WTC11 (cell line): ENCODE measurements at regions not wholly inside any gene's neighbourhood (a gene's known extent, or its start where the extent isn't known, plus 50 kb on each side); places are given as distances from the start of the nearest gene placed in this dataset.

Source experiments
- ATAC-seq: fragments of 200-7000 bp; cut with Tn5 transposase; 2 replicates; pipeline ENCODE4 v1.10.0; 2021; ENCODE audit warnings: mild to moderate bottlenecking, moderate library complexity
- CTCF ChIA-PET: fragments of 300-600 bp; sonication (Branson Sonifier 250); formaldehyde crosslinking; loops from one replicate; lab custom pipeline; 2021; ENCODE audit warnings: antibody characterized with exemption; lab: Charles Lee
- POLR2A ChIA-PET: fragments of 350-600 bp; sonication (Branson Sonifier 250); formaldehyde crosslinking; loops from one replicate; lab custom pipeline; 2021; ENCODE audit warnings: antibody characterized with exemption; lab: Charles Lee
- DNase-seq: peaks from one replicate; pipeline ENCODE4 v3.0.0; 2021; ENCODE audit warnings: low spot score
- H3K27ac Mint-ChIP-seq: 2 replicates; pipeline ENCODE4 v1.8.0; 2021; ENCODE audit warnings: mixed read lengths
- H3K27me3 Mint-ChIP-seq: 2 replicates; pipeline ENCODE4 v1.8.0; 2021; ENCODE audit warnings: low read depth, mild to moderate bottlenecking, moderate library complexity, mixed read lengths
- H3K36me3 Mint-ChIP-seq: 2 replicates; pipeline ENCODE4 v1.8.0; 2021; ENCODE audit warnings: mixed read lengths
- H3K4me1 Mint-ChIP-seq: 2 replicates; pipeline ENCODE4 v1.8.0; 2022; ENCODE audit warnings: mixed read lengths
- H3K4me3 Mint-ChIP-seq: 2 replicates; pipeline ENCODE4 v1.8.0; 2021; ENCODE audit warnings: mild to moderate bottlenecking, moderate library complexity, mixed read lengths
- H3K9me3 Mint-ChIP-seq: 2 replicates; pipeline ENCODE4 v1.8.0; 2021; ENCODE audit warnings: mixed read lengths
- ATF1 ChIP-seq: sonication (generic); formaldehyde crosslinking; IDR thresholded peaks from 2 replicates; pipeline ENCODE4 v1.8.1; 2023; ENCODE audit warnings: mild to moderate bottlenecking, moderate library complexity, missing genetic modification reagents
- CBFB ChIP-seq: sonication (generic); formaldehyde crosslinking; IDR thresholded peaks from 2 replicates; pipeline ENCODE4 v1.8.1; 2022; ENCODE audit warnings: mild to moderate bottlenecking, low read depth, missing genetic modification reagents
- CREM ChIP-seq: sonication (generic); formaldehyde crosslinking; IDR thresholded peaks from 2 replicates; pipeline ENCODE4 v1.8.1; 2022; ENCODE audit warnings: mild to moderate bottlenecking, missing genetic modification reagents, moderate library complexity
- ETV6 ChIP-seq: sonication (generic); formaldehyde crosslinking; IDR thresholded peaks from 2 replicates; pipeline ENCODE4 v1.8.1; 2022; ENCODE audit warnings: mild to moderate bottlenecking, missing genetic modification reagents
- GRHL2 ChIP-seq: fragments of 250-450 bp; sonication (Bioruptor Pico); IDR thresholded peaks from 2 replicates; pipeline ENCODE4 v1.8.0; 2022; ENCODE audit warnings: mild to moderate bottlenecking, moderate library complexity; ENCODE audit not compliant: insufficient replicate concordance, severe bottlenecking
- KAT7 ChIP-seq: sonication (generic); formaldehyde crosslinking; IDR thresholded peaks from 2 replicates; pipeline ENCODE4 v1.8.1; 2023; ENCODE audit warnings: missing genetic modification reagents, mild to moderate bottlenecking, borderline replicate concordance
- NFE2L1 ChIP-seq: sonication (generic); formaldehyde crosslinking; IDR thresholded peaks from 2 replicates; pipeline ENCODE4 v1.8.1; 2023; ENCODE audit warnings: missing genetic modification reagents
- OVOL2 ChIP-seq: fragments of 250-450 bp; sonication (Bioruptor Pico); IDR thresholded peaks from 2 replicates; pipeline ENCODE4 v1.9.0; 2021; ENCODE audit warnings: mild to moderate bottlenecking, borderline replicate concordance
- RORB ChIP-seq: fragments of 250-450 bp; sonication (Bioruptor Pico); IDR thresholded peaks from 2 replicates; pipeline ENCODE4 v1.9.0; 2021; ENCODE audit warnings: mild to moderate bottlenecking
- SOX15 ChIP-seq: fragments of 250-450 bp; sonication (Bioruptor Pico); IDR thresholded peaks from 2 replicates; pipeline ENCODE4 v1.9.0; 2021; ENCODE audit warnings: mild to moderate bottlenecking
- TEAD4 ChIP-seq: sonication (generic); formaldehyde crosslinking; IDR thresholded peaks from 2 replicates; pipeline ENCODE4 v1.8.0; 2022; ENCODE audit warnings: mild to moderate bottlenecking, missing genetic modification reagents
- TP53 ChIP-seq: sonication (generic); formaldehyde crosslinking; IDR thresholded peaks from 2 replicates; pipeline ENCODE4 v1.8.1; 2023; ENCODE audit warnings: mild to moderate bottlenecking, missing genetic modification reagents
- ZNF671 ChIP-seq: fragments of 250-450 bp; sonication (Bioruptor Pico); IDR thresholded peaks from 2 replicates; pipeline ENCODE4 v1.8.0; 2021; ENCODE audit warnings: mild to moderate bottlenecking
- TF ChIP-seq, protein P1 (sequence below): sonication (generic); formaldehyde crosslinking; IDR thresholded peaks from 2 replicates; pipeline ENCODE4 v1.8.1; 2022; ENCODE audit warnings: low read depth, mild to moderate bottlenecking, moderate library complexity, missing genetic modification reagents, borderline replicate concordance
- TF ChIP-seq, protein P2 (sequence below): fragments of 250-450 bp; sonication (Bioruptor Pico); conservative IDR thresholded peaks from 2 replicates; pipeline ENCODE4 v1.9.0; 2021; ENCODE audit warnings: mild to moderate bottlenecking
- TF ChIP-seq, protein P3 (sequence below): fragments of 250-450 bp; sonication (Bioruptor Pico); IDR thresholded peaks from 2 replicates; pipeline ENCODE4 v1.9.0; 2021; ENCODE audit warnings: mild to moderate bottlenecking
- TF ChIP-seq, protein P4 (sequence below): sonication (generic); formaldehyde crosslinking; conservative IDR thresholded peaks from 2 replicates; pipeline ENCODE4 v1.8.1; 2022; ENCODE audit warnings: mild to moderate bottlenecking, missing genetic modification reagents
- TF ChIP-seq, protein P5 (sequence below): sonication (generic); formaldehyde crosslinking; IDR thresholded peaks from 2 replicates; pipeline ENCODE4 v1.8.1; 2023; ENCODE audit warnings: mild to moderate bottlenecking, missing genetic modification reagents, moderate library complexity

DNA sequence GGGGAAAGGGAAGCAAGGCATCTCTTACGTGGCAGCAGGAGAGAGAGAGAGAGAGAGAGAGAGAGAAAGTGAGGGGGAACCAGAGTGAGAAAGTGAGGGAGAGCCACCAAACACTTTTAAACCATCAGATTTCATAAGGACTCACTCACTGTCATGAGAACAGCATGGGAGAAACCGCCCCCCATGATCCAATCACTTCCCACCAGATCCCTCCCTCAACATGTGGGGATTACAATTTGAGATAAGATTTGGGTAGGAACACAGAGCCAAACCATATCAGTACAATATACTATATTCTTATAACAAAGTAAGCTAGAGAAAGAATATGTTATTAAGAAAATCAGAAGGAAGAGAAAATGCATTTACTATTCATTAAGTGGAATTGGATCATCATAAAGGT, 53.7 kb upstream of the PLXNC1 start:
- no peak for TF ChIP-seq ZNF671
- DNase-seq (no peak), ATAC-seq (no peak)
- peaks cover 3% of the 10 kb centered on the region; the same call in 1 of the 2 replicates for H3K27me3 Mint-ChIP-seq
- no peaks in the 10 kb centered on the region for H3K4me1 Mint-ChIP-seq
- CTCF ChIA-PET, result no interaction called here
- H3K4me3 Mint-ChIP-seq, result no peak overlapping the region
- H3K9me3 Mint-ChIP-seq, result no peaks in the 10 kb centered on the region
- POLR2A ChIA-PET, result no interaction called here
- no peaks in the 10 kb centered on the region for H3K36me3 Mint-ChIP-seq
- no peak overlapping the region for H3K27ac Mint-ChIP-seq

DNA sequence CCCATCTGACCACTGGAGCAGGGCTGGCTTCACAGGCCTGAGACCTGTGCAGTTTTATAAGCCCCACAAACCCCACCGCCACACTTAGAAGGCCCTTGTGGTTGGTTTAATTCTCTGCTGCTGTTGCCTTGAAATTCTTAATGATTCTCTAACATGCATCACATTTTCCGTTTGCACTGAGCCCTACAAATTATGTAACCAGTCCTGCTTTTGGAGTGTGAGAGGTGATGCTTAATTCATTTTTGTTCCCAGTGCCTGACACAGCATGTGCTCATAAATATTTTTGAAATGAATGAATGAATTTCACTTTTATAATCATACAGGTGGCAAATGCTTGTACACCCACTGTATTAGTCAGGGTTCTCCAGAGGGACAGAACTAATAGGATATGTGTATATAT, 52.8 kb upstream of the PLXNC1 start:
- no peak for TF ChIP-seq NFE2L1 (CRISPR knock-in tag)
- TF ChIP-seq, protein P1, sequence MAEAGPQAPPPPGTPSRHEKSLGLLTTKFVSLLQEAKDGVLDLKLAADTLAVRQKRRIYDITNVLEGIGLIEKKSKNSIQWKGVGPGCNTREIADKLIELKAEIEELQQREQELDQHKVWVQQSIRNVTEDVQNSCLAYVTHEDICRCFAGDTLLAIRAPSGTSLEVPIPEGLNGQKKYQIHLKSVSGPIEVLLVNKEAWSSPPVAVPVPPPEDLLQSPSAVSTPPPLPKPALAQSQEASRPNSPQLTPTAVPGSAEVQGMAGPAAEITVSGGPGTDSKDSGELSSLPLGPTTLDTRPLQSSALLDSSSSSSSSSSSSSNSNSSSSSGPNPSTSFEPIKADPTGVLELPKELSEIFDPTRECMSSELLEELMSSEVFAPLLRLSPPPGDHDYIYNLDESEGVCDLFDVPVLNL (CRISPR knock-in tag), result no peak
- TF ChIP-seq CREM, result no peak
- Mint-ChIP-seq H3K27ac (no peak overlapping the region), H3K36me3 (no peaks in the 10 kb centered on the region), H3K4me1 (no peaks in the 10 kb centered on the region), H3K9me3 (no peaks in the 10 kb centered on the region), H3K27me3 (peaks cover 8% of the 10 kb centered on the region; the same call in 1 of the 2 replicates), H3K4me3 (no peak overlapping the region)
- DNase-seq (no peak), ATAC-seq (no peak)
- ChIA-PET POLR2A (no interaction called here), CTCF (no interaction called here)

DNA sequence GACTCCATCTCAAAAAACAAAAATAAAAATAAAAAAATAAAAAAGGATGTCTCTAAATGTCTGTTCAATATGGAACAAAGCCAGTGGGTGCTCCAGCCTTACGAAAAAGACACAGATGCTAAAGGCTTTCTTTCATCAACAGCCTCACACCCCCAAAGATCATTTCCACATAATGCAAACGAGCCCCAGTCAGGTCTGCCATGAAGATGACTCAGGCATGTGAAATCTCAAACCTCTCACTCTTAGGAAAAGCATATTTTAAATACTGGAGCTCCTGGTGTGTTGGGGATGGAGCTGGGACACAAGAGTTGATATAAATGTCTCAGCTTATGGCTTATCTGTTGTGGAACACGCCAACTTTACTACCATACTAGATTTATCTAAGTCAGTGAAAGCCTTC, 49.9 kb upstream of the PLXNC1 start:
- CTCF ChIA-PET, result interaction anchor here (0.7 kb wide), 1 partner anchor 528 kb away, joined by 3 read pairs; no protein-coding TSS in a partner anchor
- Mint-ChIP-seq H3K9me3 (no peaks in the 10 kb centered on the region), H3K36me3 (no peaks in the 10 kb centered on the region), H3K4me1 (peaks cover 9% of the 10 kb centered on the region), H3K27ac (no peak overlapping the region), H3K4me3 (no peak overlapping the region), H3K27me3 (peaks cover 32% of the 10 kb centered on the region)
- no peak for ATAC-seq
- no peak for TF ChIP-seq TP53 (CRISPR knock-in tag)
- no peak for TF ChIP-seq RORB (CRISPR knock-in tag)
- TF ChIP-seq CBFB (CRISPR knock-in tag), result no peak
- TF ChIP-seq, protein P2, sequence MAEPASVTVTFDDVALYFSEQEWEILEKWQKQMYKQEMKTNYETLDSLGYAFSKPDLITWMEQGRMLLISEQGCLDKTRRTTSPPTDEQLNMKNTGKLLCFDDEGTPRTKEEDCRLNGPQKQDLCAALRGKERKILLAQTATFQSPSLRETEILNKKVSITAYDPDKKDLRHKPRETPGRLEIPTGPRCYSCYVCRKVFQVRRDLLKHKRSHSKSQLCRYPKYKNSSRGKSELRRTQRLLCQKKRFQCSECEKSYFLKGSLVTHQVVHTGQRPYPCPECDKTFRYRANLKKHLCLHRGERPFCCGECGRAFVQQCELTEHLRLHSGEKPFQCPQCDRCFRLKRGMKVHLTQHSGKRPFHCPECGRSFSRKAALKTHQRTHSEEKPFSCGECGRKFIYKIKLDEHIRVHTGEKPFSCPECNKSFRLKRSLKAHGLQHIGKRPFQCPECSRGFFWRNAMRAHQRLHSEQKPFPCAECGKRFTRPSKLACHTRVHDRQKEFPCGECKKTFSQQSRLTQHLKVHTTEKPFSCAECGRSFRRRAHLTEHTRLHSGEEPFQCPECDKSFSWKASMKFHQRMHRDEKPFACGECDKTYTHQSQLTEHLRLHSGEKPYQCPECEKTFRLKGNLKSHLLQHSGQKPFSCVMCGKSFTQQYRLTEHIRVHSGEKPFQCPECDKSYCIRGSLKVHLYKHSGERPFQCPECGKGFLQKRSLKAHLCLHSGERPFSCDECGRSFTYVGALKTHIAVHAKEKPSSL (CRISPR knock-in tag), result no peak
- no peak for TF ChIP-seq OVOL2 (CRISPR knock-in tag)
- no peak for TF ChIP-seq SOX15
- TF ChIP-seq, protein P3, sequence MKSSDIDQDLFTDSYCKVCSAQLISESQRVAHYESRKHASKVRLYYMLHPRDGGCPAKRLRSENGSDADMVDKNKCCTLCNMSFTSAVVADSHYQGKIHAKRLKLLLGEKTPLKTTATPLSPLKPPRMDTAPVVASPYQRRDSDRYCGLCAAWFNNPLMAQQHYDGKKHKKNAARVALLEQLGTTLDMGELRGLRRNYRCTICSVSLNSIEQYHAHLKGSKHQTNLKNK (CRISPR knock-in tag), result no peak
- TF ChIP-seq, protein P4, sequence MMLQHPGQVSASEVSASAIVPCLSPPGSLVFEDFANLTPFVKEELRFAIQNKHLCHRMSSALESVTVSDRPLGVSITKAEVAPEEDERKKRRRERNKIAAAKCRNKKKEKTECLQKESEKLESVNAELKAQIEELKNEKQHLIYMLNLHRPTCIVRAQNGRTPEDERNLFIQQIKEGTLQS (CRISPR knock-in tag), result no peak
- TF ChIP-seq ETV6, result no peak
- no peak for TF ChIP-seq GRHL2 (CRISPR knock-in tag)
- TF ChIP-seq ATF1 (CRISPR knock-in tag), result no peak
- TF ChIP-seq TEAD4, result no peak
- no peak for TF ChIP-seq KAT7 (CRISPR knock-in tag)
- TF ChIP-seq, protein P5, sequence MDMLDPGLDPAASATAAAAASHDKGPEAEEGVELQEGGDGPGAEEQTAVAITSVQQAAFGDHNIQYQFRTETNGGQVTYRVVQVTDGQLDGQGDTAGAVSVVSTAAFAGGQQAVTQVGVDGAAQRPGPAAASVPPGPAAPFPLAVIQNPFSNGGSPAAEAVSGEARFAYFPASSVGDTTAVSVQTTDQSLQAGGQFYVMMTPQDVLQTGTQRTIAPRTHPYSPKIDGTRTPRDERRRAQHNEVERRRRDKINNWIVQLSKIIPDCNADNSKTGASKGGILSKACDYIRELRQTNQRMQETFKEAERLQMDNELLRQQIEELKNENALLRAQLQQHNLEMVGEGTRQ, result no peak
- no peak for DNase-seq
- POLR2A ChIA-PET, result interaction anchor here (0.6 kb wide), 1 partner anchor 586 kb away, joined by 3 read pairs; no protein-coding TSS in a partner anchor
